H7 (cell line): ENCODE measurements at regions not wholly inside any gene's neighbourhood (a gene's known extent, or its start where the extent isn't known, plus 50 kb on each side); places are given as distances from the start of the nearest gene placed in this dataset.

Source experiments
- DNase-seq: peaks from one replicate; pipeline ENCODE4 v3.0.0; 2012
- H3K27me3 ChIP-seq: 2 replicates; pipeline ENCODE4 v1.6.0; 2011; ENCODE audit warnings: mild to moderate bottlenecking, low read length; ENCODE audit not compliant: control insufficient read depth, insufficient read depth
- H3K36me3 ChIP-seq: replicated peaks from 2 replicates; pipeline ENCODE4 v1.5.1; 2011; ENCODE audit warnings: low read length; ENCODE audit not compliant: control insufficient read depth, insufficient read depth
- H3K4me3 ChIP-seq: 2 replicates; pipeline ENCODE4 v1.5.1; 2011; ENCODE audit warnings: low read depth, mild to moderate bottlenecking, control low read depth, low read length, moderate library complexity; ENCODE audit not compliant: insufficient read depth

- H3K4me3 ChIP-seq, result no peak overlapping the region
- no peaks in the 10 kb centered on the region for H3K27me3 ChIP-seq
- DNase-seq, result no peak
- H3K36me3 ChIP-seq, result no peaks in the 10 kb centered on the region
Measured at GRCh38 chr14:86601813-86602212, 1071.9 kb downstream of the FLRT2 start.

- H3K4me3 ChIP-seq, result no peak overlapping the region
- H3K27me3 ChIP-seq, result no peaks in the 10 kb centered on the region
Measured at GRCh38 chr14:86597279-86597678, 1067.3 kb downstream of the FLRT2 start.

GRCh38 chr14:86596024-86596423 lies 1066.1 kb downstream of the FLRT2 start:
- no peaks in the 10 kb centered on the region for H3K36me3 ChIP-seq
- no peak overlapping the region for H3K4me3 ChIP-seq
- DNase-seq, result no peak
- H3K27me3 ChIP-seq, result no peaks in the 10 kb centered on the region

More at GRCh38 chr14:86597279-86597678, 1067.3 kb downstream of the FLRT2 start:
- DNase-seq, result no peak
- no peaks in the 10 kb centered on the region for H3K36me3 ChIP-seq

GRCh38 chr14:86575141-86575540 lies 1045.2 kb downstream of the FLRT2 start:
- H3K27me3 ChIP-seq, result no peaks in the 10 kb centered on the region
- H3K4me3 ChIP-seq, result no peak overlapping the region
- DNase-seq, result no peak
- H3K36me3 ChIP-seq, result no peaks in the 10 kb centered on the region

- DNase-seq, result no peak
- Histone ChIP-seq H3K27me3 (no peaks in the 10 kb centered on the region), H3K36me3 (no peaks in the 10 kb centered on the region), H3K4me3 (no peak overlapping the region)
Measured at GRCh38 chr14:86574778-86575129, 1044.8 kb downstream of the FLRT2 start.

GRCh38 chr14:86574051-86574777 lies 1044.3 kb downstream of the FLRT2 start:
- DNase-seq, result no peak
- Histone ChIP-seq H3K27me3 (no peaks in the 10 kb centered on the region), H3K4me3 (no peak overlapping the region)

GRCh38 chr14:86570371-86570770 lies 1040.4 kb downstream of the FLRT2 start:
- Histone ChIP-seq H3K36me3 (no peaks in the 10 kb centered on the region), H3K27me3 (no peaks in the 10 kb centered on the region), H3K4me3 (no peak overlapping the region)
- no peak for DNase-seq

More at GRCh38 chr14:86574051-86574777, 1044.3 kb downstream of the FLRT2 start:
- H3K36me3 ChIP-seq, result no peaks in the 10 kb centered on the region

- Histone ChIP-seq H3K36me3 (no peaks in the 10 kb centered on the region), H3K27me3 (no peaks in the 10 kb centered on the region), H3K4me3 (no peak overlapping the region)
- no peak for DNase-seq
Measured at GRCh38 chr14:86543521-86543920, 1013.6 kb downstream of the FLRT2 start.

GRCh38 chr14:86541972-86542371 lies 1012.0 kb downstream of the FLRT2 start:
- Histone ChIP-seq H3K4me3 (no peak overlapping the region), H3K27me3 (no peaks in the 10 kb centered on the region), H3K36me3 (no peaks in the 10 kb centered on the region)
- no peak for DNase-seq

GRCh38 chr14:86540636-86541247 lies 1010.8 kb downstream of the FLRT2 start:
- Histone ChIP-seq H3K27me3 (no peaks in the 10 kb centered on the region), H3K36me3 (no peaks in the 10 kb centered on the region), H3K4me3 (no peak overlapping the region)
- no peak for DNase-seq

- no peaks in the 10 kb centered on the region for H3K27me3 ChIP-seq
- H3K4me3 ChIP-seq, result no peak overlapping the region
- DNase-seq, result no peak
- H3K36me3 ChIP-seq, result no peaks in the 10 kb centered on the region
Measured at GRCh38 chr14:86539361-86540070, 1009.6 kb downstream of the FLRT2 start.

- no peaks in the 10 kb centered on the region for H3K36me3 ChIP-seq
- no peak overlapping the region for H3K4me3 ChIP-seq
- DNase-seq, result no peak
- no peaks in the 10 kb centered on the region for H3K27me3 ChIP-seq
Measured at GRCh38 chr14:86533834-86534233, 1003.9 kb downstream of the FLRT2 start.

- no peak for DNase-seq
- no peak overlapping the region for H3K4me3 ChIP-seq
Measured at GRCh38 chr14:86532219-86532618, 1002.3 kb downstream of the FLRT2 start.

GRCh38 chr14:86530457-86530856 lies 1000.5 kb downstream of the FLRT2 start:
- H3K36me3 ChIP-seq, result no peaks in the 10 kb centered on the region
- no peak overlapping the region for H3K4me3 ChIP-seq
- no peaks in the 10 kb centered on the region for H3K27me3 ChIP-seq
- no peak for DNase-seq

More at GRCh38 chr14:86532219-86532618, 1002.3 kb downstream of the FLRT2 start:
- Histone ChIP-seq H3K27me3 (no peaks in the 10 kb centered on the region), H3K36me3 (no peaks in the 10 kb centered on the region)

- Histone ChIP-seq H3K36me3 (no peaks in the 10 kb centered on the region), H3K4me3 (no peak overlapping the region), H3K27me3 (no peaks in the 10 kb centered on the region)
- no peak for DNase-seq
Measured at GRCh38 chr14:86527312-86527711, 997.4 kb downstream of the FLRT2 start.
